Hepatocyte (in vitro differentiated cells): ENCODE measurements at regions not wholly inside any gene's neighbourhood (a gene's known extent, or its start where the extent isn't known, plus 50 kb on each side); places are given as distances from the start of the nearest gene placed in this dataset.

Experiments used
- EZH2phosphoT487 ChIP-seq: fragments of 200-600 bp; sonication (generic); IDR thresholded peaks from one replicate; pipeline ENCODE4 v1.6.1; 2018; ENCODE audit warnings: antibody characterized with exemption, mild to moderate bottlenecking, low read depth, moderate library complexity; ENCODE audit not compliant: unreplicated experiment, severe bottlenecking
- TF ChIP-seq, protein P1 (sequence below): fragments of 200-600 bp; sonication (generic); IDR thresholded peaks from 2 replicates; pipeline ENCODE4 v1.5.1; 2016; ENCODE audit warnings: antibody characterized with exemption, mild to moderate bottlenecking; ENCODE audit not compliant: poor library complexity

DNA sequence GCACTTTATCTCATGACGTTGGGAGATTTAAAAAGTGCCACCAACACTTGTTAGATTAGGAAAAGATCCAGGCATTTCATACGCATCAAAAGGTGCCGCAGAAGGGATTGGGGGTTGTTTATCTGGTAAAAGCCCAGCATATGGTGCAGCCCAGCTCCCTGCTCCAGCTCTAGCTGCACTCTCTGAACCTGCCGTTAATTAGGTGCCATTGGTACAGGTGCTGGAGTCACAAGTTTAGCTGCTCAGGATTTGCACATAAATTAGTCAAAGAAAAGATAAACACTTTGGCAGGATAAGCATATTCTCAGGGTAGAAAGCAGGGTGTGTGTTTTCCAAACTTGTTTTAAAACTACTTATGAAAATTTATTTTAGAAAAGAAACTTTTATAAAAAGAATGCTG, 932.6 kb upstream of the TMEM132C start:
- TF ChIP-seq EZH2phosphoT487, result no peak
- TF ChIP-seq, protein P1, sequence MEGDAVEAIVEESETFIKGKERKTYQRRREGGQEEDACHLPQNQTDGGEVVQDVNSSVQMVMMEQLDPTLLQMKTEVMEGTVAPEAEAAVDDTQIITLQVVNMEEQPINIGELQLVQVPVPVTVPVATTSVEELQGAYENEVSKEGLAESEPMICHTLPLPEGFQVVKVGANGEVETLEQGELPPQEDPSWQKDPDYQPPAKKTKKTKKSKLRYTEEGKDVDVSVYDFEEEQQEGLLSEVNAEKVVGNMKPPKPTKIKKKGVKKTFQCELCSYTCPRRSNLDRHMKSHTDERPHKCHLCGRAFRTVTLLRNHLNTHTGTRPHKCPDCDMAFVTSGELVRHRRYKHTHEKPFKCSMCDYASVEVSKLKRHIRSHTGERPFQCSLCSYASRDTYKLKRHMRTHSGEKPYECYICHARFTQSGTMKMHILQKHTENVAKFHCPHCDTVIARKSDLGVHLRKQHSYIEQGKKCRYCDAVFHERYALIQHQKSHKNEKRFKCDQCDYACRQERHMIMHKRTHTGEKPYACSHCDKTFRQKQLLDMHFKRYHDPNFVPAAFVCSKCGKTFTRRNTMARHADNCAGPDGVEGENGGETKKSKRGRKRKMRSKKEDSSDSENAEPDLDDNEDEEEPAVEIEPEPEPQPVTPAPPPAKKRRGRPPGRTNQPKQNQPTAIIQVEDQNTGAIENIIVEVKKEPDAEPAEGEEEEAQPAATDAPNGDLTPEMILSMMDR, result no peak
